Stimulated activated CD4-positive, alpha-beta T cell treated with anti-CD3 and anti-CD28 coated beads, Interleukin-1b, Interleukin-23, amount 100 ng/mL, for 24 hours (primary cell): ENCODE measurements at regions not wholly inside any gene's neighbourhood (a gene's known extent, or its start where the extent isn't known, plus 50 kb on each side); places are given as distances from the start of the nearest gene placed in this dataset.

Experiments
- DNase-seq, 4 experiments: peaks; one replicate each; pipeline ENCODE4 v3.0.0-alpha.2; 2020; ENCODE audit warnings: low read depth in 4 of 4, low spot score in 1 of 4

GRCh38 chr11:28701760-28702449, 593.7 kb downstream of the METTL15 start:
- DNase-seq, result no peak

- DNase-seq, result no peak
Measured at GRCh38 chr11:28699701-28700100, 591.5 kb downstream of the METTL15 start.

- peak in 1 of 4 experiments; percentile 2 for DNase-seq
Measured at GRCh38 chr11:28697920-28698827, 590.0 kb downstream of the METTL15 start.

- DNase-seq, result no peak
Measured at GRCh38 chr11:28696591-28696990, 588.4 kb downstream of the METTL15 start.

GRCh38 chr11:28690746-28691145, 582.6 kb downstream of the METTL15 start:
- no peak for DNase-seq

- no peak for DNase-seq
Measured at GRCh38 chr11:28684011-28684586, 575.9 kb downstream of the METTL15 start.

GRCh38 chr11:28679795-28680468, 571.7 kb downstream of the METTL15 start:
- DNase-seq, result no peak

- no peak for DNase-seq
Measured at GRCh38 chr11:28677721-28678120, 569.5 kb downstream of the METTL15 start.

GRCh38 chr11:28675183-28675582, 567.0 kb downstream of the METTL15 start:
- no peak for DNase-seq

- no peak for DNase-seq
Measured at GRCh38 chr11:28674433-28675103, 566.4 kb downstream of the METTL15 start.

GRCh38 chr11:28673691-28674432, 565.7 kb downstream of the METTL15 start:
- DNase-seq, result no peak

GRCh38 chr11:28671274-28671673, 563.1 kb downstream of the METTL15 start:
- DNase-seq, result no peak

- no peak for DNase-seq
Measured at GRCh38 chr11:28666632-28667031, 558.4 kb downstream of the METTL15 start.

- DNase-seq, result no peak
Measured at GRCh38 chr11:28659716-28660348, 551.6 kb downstream of the METTL15 start.

GRCh38 chr11:28657378-28658030, 549.3 kb downstream of the METTL15 start:
- no peak for DNase-seq

GRCh38 chr11:28654191-28654590, 546.0 kb downstream of the METTL15 start:
- DNase-seq, result no peak

GRCh38 chr11:28649922-28650321, 541.7 kb downstream of the METTL15 start:
- DNase-seq, result no peak

- no peak for DNase-seq
Measured at GRCh38 chr11:28636566-28636965, 528.4 kb downstream of the METTL15 start.

GRCh38 chr11:28636033-28636432, 527.8 kb downstream of the METTL15 start:
- no peak for DNase-seq
